GM21515 (cell line): ENCODE measurements at regions not wholly inside any gene's neighbourhood (a gene's known extent, or its start where the extent isn't known, plus 50 kb on each side); places are given as distances from the start of the nearest gene placed in this dataset.

Experiments used
- ATAC-seq: cut with Tn5 transposase; IDR thresholded peaks from one replicate; pipeline ENCODE4 v1.9.1; 2021; ENCODE audit not compliant: unreplicated experiment

GRCh38 chr12:127688906-127689428 lies 578.0 kb upstream of the TMEM132C start:
- no peak for ATAC-seq

- no peak for ATAC-seq
Measured at GRCh38 chr12:127690161-127690560, 576.8 kb upstream of the TMEM132C start.

GRCh38 chr12:127696963-127697362 lies 570.0 kb upstream of the TMEM132C start:
- no peak for ATAC-seq

GRCh38 chr12:127703026-127703425 lies 563.9 kb upstream of the TMEM132C start:
- ATAC-seq = no peak

GRCh38 chr12:127711108-127711507 lies 555.9 kb upstream of the TMEM132C start:
- ATAC-seq = no peak

- no peak for ATAC-seq
Measured at GRCh38 chr12:127712561-127712960, 554.4 kb upstream of the TMEM132C start.

- ATAC-seq = no peak
Measured at GRCh38 chr12:127716166-127716565, 550.8 kb upstream of the TMEM132C start.

GRCh38 chr12:127717278-127717677 lies 549.7 kb upstream of the TMEM132C start:
- no peak for ATAC-seq

- no peak for ATAC-seq
Measured at GRCh38 chr12:127720334-127720733, 546.6 kb upstream of the TMEM132C start.

GRCh38 chr12:127722611-127723010 lies 544.4 kb upstream of the TMEM132C start:
- no peak for ATAC-seq

GRCh38 chr12:127723251-127723650 lies 543.7 kb upstream of the TMEM132C start:
- ATAC-seq = no peak

- ATAC-seq = no peak
Measured at GRCh38 chr12:127726671-127727315, 540.2 kb upstream of the TMEM132C start.

GRCh38 chr12:127728285-127728684 lies 538.7 kb upstream of the TMEM132C start:
- ATAC-seq = no peak

- ATAC-seq = no peak
Measured at GRCh38 chr12:127728729-127729128, 538.2 kb upstream of the TMEM132C start.

GRCh38 chr12:127729381-127729780 lies 537.6 kb upstream of the TMEM132C start:
- no peak for ATAC-seq

GRCh38 chr12:127731657-127732056 lies 535.3 kb upstream of the TMEM132C start:
- no peak for ATAC-seq

- no peak for ATAC-seq
Measured at GRCh38 chr12:127742231-127742630, 524.7 kb upstream of the TMEM132C start.

- ATAC-seq = no peak
Measured at GRCh38 chr12:127745469-127746212, 521.3 kb upstream of the TMEM132C start.

- no peak for ATAC-seq
Measured at GRCh38 chr12:127749416-127749815, 517.6 kb upstream of the TMEM132C start.

- ATAC-seq = no peak
Measured at GRCh38 chr12:127750076-127750840, 516.7 kb upstream of the TMEM132C start.

- ATAC-seq = no peak
Measured at GRCh38 chr12:127752802-127753201, 514.2 kb upstream of the TMEM132C start.

- no peak for ATAC-seq
Measured at GRCh38 chr12:127760357-127760756, 506.6 kb upstream of the TMEM132C start.
